Brain microvascular endothelial cell (primary cell): ENCODE measurements at regions not wholly inside any gene's neighbourhood (a gene's known extent, or its start where the extent isn't known, plus 50 kb on each side); places are given as distances from the start of the nearest gene placed in this dataset.

Source experiments
- DNase-seq: peaks from one replicate; pipeline ENCODE4 v3.0.0-alpha.2; 2020
- H3K27ac ChIP-seq: fragments of 250-450 bp; sonication (Bioruptor Pico); 2 replicates; pipeline ENCODE4 v1.5.1; 2020; ENCODE audit warnings: mild to moderate bottlenecking, moderate library complexity
- H3K27me3 ChIP-seq: fragments of 250-450 bp; sonication (Bioruptor Pico); replicated peaks from 2 replicates; pipeline ENCODE4 v1.5.1; 2020; ENCODE audit warnings: mild to moderate bottlenecking
- H3K36me3 ChIP-seq: fragments of 250-450 bp; sonication (Bioruptor Pico); replicated peaks from 2 replicates; pipeline ENCODE4 v1.5.1; 2020; ENCODE audit warnings: mild to moderate bottlenecking
- H3K4me3 ChIP-seq: 2 replicates; pipeline ENCODE4 v1.5.1; 2011; ENCODE audit warnings: low read depth, mild to moderate bottlenecking, control low read depth, low read length, moderate library complexity
- in situ Hi-C: cut with HindIII; loops from 2 replicates; pipeline ENCODE4 v1.10.0; 2017; ENCODE audit warnings: low sequenced_read_pairs, low pct_ligation_motif_present
- TF ChIP-seq, protein P1 (sequence below): IDR thresholded peaks from 2 replicates; pipeline ENCODE4 v1.5.1; 2011; ENCODE audit warnings: low read depth, mild to moderate bottlenecking, moderate library complexity, low read length, control low read depth, inconsistent platforms; ENCODE audit errors: missing control alignments

GRCh38 chrX:45540181-45540580 lies 339.5 kb upstream of the DIPK2B start:
- no peaks in the 10 kb centered on the region for H3K36me3 ChIP-seq

GRCh38 chrX:45537936-45538335 lies 337.3 kb upstream of the DIPK2B start:
- TF ChIP-seq, protein P1, sequence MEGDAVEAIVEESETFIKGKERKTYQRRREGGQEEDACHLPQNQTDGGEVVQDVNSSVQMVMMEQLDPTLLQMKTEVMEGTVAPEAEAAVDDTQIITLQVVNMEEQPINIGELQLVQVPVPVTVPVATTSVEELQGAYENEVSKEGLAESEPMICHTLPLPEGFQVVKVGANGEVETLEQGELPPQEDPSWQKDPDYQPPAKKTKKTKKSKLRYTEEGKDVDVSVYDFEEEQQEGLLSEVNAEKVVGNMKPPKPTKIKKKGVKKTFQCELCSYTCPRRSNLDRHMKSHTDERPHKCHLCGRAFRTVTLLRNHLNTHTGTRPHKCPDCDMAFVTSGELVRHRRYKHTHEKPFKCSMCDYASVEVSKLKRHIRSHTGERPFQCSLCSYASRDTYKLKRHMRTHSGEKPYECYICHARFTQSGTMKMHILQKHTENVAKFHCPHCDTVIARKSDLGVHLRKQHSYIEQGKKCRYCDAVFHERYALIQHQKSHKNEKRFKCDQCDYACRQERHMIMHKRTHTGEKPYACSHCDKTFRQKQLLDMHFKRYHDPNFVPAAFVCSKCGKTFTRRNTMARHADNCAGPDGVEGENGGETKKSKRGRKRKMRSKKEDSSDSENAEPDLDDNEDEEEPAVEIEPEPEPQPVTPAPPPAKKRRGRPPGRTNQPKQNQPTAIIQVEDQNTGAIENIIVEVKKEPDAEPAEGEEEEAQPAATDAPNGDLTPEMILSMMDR = no peak
- H3K36me3 ChIP-seq = no peaks in the 10 kb centered on the region
- in situ Hi-C loops = no loop called here

More at GRCh38 chrX:45540181-45540580, 339.5 kb upstream of the DIPK2B start:
- DNase-seq = no peak
- Histone ChIP-seq H3K27ac (no peak overlapping the region), H3K27me3 (no peaks in the 10 kb centered on the region), H3K4me3 (no peak overlapping the region)
- in situ Hi-C loops = no loop called here
- TF ChIP-seq, protein P1 = no peak

GRCh38 chrX:45527834-45528233 lies 327.2 kb upstream of the DIPK2B start:
- in situ Hi-C loops = no loop called here
- Histone ChIP-seq H3K27me3 (no peaks in the 10 kb centered on the region), H3K4me3 (no peak overlapping the region), H3K27ac (no peak overlapping the region), H3K36me3 (no peaks in the 10 kb centered on the region)
- no peak for DNase-seq
- TF ChIP-seq, protein P1 = no peak

More at GRCh38 chrX:45537936-45538335, 337.3 kb upstream of the DIPK2B start:
- H3K27ac ChIP-seq = no peak overlapping the region
- no peaks in the 10 kb centered on the region for H3K27me3 ChIP-seq
- H3K4me3 ChIP-seq = no peak overlapping the region
- DNase-seq = no peak

GRCh38 chrX:45524805-45525204 lies 324.1 kb upstream of the DIPK2B start:
- no peak overlapping the region for H3K4me3 ChIP-seq
- no peak overlapping the region for H3K27ac ChIP-seq
- TF ChIP-seq, protein P1 = no peak
- in situ Hi-C loops = loop anchor here (25.0 kb wide), 1 partner anchor 237 kb away; no protein-coding TSS in a partner anchor
- no peaks in the 10 kb centered on the region for H3K36me3 ChIP-seq
- DNase-seq = no peak
- no peaks in the 10 kb centered on the region for H3K27me3 ChIP-seq

- in situ Hi-C loops = loop anchor here (25.0 kb wide), 1 partner anchor 238 kb away; no protein-coding TSS in a partner anchor
- TF ChIP-seq, protein P1 = no peak
Observed at GRCh38 chrX:45524296-45524695, 323.6 kb upstream of the DIPK2B start.

DNA sequence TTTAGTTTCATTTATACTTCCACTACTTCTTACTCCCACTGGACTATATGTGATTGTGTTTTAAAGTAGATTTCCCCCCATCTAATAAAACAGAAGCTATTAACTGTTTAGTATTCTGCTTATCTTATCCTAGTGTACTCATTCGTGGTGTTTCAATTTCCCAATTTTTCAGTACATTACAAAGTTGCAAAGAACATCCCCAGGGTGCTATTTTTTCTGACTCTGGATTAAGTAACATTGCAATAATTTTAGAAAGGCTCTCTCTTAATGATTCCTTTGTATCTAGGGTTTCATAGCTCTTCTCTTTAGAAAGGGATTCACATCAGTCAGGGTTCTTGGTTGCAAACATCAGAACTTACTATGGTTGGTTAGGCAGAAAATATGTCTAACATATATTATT lies 317.9 kb upstream of the DIPK2B start:
- Histone ChIP-seq H3K27ac (no peak overlapping the region), H3K4me3 (no peak overlapping the region), H3K27me3 (no peaks in the 10 kb centered on the region), H3K36me3 (no peaks in the 10 kb centered on the region)
- in situ Hi-C loops = loop anchor here (25.0 kb wide), 1 partner anchor 244 kb away; no protein-coding TSS in a partner anchor
- no peak for DNase-seq
- TF ChIP-seq, protein P1 = no peak

More at GRCh38 chrX:45524296-45524695, 323.6 kb upstream of the DIPK2B start:
- peak; percentile 31 for DNase-seq
- H3K36me3 ChIP-seq = no peaks in the 10 kb centered on the region
- no peak overlapping the region for H3K27ac ChIP-seq
- H3K4me3 ChIP-seq = no peak overlapping the region
- no peaks in the 10 kb centered on the region for H3K27me3 ChIP-seq
